AG10803 (cell line): ENCODE measurements at regions not wholly inside any gene's neighbourhood (a gene's known extent, or its start where the extent isn't known, plus 50 kb on each side); places are given as distances from the start of the nearest gene placed in this dataset.
"Not testable (repeated sequence)": the region's sequence is repeated elsewhere in the genome, so short reads cannot be mapped to it uniquely, and the experiment has no call there.

ENCODE experiments used
- DNase-seq: peaks from one replicate; pipeline ENCODE4 v3.0.0; 2010; ENCODE audit warnings: low read depth
- H3K4me3 ChIP-seq: 2 replicates; pipeline ENCODE4 v1.5.1; 2011; ENCODE audit warnings: mild to moderate bottlenecking, low read length, control low read depth
- TF ChIP-seq, protein P1 (sequence below): conservative IDR thresholded peaks from 2 replicates; pipeline ENCODE4 v1.5.1; 2011; ENCODE audit warnings: mild to moderate bottlenecking, low read length, control low read depth, inconsistent platforms

DNA sequence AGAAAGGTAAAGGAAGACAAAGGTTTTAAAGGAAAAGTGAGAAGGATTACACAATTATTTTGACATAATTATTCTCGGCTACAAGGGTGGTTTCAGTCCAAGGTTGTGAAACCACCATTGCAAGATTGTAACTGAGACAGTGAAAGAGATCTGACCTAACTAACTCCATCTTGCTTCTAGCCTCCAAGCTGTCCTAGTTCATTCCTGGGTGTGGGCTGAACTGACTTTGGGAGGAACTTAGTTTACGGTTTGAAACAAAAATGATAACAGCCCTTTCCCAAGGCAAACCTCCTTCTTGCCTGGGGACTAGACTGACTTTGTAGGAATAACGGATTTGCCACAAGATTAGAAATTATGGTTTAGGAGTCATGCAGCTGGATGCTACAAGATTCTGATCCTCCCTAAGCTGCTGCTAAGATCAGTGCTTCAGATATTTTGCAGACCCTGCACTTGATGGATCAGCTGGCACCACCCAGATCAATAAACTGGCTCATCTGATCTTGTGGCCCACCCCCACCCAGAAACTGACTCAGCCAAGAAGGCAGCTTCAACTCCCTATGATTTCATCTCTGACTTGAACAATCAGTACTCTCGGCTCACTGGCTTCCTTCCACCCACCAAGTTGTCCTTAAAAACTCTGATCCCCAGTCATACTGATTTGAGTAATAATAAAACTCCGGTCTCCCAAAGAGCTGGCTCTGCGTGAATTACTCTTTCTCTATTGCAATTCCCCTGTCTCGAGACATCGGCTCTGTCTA is 57.7 kb upstream of the AADACL2 start:
- TF ChIP-seq, protein P1, sequence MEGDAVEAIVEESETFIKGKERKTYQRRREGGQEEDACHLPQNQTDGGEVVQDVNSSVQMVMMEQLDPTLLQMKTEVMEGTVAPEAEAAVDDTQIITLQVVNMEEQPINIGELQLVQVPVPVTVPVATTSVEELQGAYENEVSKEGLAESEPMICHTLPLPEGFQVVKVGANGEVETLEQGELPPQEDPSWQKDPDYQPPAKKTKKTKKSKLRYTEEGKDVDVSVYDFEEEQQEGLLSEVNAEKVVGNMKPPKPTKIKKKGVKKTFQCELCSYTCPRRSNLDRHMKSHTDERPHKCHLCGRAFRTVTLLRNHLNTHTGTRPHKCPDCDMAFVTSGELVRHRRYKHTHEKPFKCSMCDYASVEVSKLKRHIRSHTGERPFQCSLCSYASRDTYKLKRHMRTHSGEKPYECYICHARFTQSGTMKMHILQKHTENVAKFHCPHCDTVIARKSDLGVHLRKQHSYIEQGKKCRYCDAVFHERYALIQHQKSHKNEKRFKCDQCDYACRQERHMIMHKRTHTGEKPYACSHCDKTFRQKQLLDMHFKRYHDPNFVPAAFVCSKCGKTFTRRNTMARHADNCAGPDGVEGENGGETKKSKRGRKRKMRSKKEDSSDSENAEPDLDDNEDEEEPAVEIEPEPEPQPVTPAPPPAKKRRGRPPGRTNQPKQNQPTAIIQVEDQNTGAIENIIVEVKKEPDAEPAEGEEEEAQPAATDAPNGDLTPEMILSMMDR, result no peak
- no peak for DNase-seq

DNA sequence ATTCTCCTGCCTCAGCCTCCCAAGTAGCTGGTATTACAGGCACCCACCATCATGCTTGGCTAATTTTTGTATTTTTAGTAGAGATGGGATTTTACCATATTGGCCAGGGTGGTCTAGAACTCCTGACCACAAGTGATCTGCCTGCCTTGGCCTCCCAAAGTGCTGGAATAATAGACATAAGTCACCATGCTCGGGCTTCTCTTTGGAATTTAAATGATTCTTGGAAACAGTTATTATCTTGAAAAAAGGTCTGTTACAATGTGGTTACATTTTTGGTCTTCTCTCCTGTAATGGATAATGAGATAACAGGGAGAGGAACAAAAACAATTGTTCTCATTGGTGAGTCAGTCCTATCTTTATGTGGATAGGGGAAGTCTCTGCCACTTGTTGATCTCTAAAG is 59.8 kb upstream of the AADACL2 start:
- H3K4me3 ChIP-seq, result no peak overlapping the region
- TF ChIP-seq, protein P1, result no peak
- DNase-seq, result no peak

More for the DNA sequence above, 57.7 kb upstream of the AADACL2 start:
- no peak overlapping the region for H3K4me3 ChIP-seq

DNA sequence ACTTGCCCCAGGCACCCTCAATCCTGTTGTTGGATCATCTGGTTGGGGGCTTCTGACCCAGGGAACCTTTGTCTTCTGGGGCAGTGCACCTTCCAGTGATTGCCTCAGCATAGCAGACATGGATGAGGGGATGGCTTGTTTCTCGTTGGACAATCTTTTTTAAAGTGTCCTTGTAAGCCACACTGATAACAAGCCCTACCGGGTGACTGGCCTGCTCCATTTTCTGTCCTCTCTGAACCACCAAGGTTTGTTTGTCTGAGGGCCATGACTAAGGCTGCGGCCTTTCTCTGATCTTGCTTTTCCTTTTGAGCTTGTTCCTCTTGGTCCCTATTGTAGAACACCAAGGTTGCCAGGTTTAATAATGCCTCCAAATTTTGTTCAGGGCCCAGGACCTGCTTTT is 66.0 kb upstream of the AADACL2 start:
- DNase-seq, H3K4me3 ChIP-seq: not testable (repeated sequence)

DNA sequence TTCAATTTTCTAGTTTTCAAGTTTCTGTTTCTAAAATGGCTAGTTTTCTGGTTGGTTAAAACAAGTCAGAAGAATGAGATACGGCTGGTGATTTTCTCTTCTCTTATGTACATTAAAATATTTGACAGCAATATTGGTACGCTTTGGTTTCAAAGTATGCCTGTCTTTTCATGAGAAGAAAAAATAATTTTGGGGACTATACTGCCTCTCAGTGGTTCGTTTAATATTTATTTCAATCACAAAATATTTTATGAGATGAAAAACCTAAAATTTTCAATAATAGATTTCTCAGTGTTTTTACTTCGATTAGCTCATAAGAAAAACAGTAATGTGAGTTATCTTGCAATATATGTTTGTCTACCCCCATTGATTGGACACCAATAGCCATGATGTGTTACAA is 72.8 kb upstream of the AADACL2 start:
- no peak overlapping the region for H3K4me3 ChIP-seq
- peak; percentile 11 for DNase-seq
- TF ChIP-seq, protein P1, result peak; percentile 30; the same call in 1 of the 2 replicates

DNA sequence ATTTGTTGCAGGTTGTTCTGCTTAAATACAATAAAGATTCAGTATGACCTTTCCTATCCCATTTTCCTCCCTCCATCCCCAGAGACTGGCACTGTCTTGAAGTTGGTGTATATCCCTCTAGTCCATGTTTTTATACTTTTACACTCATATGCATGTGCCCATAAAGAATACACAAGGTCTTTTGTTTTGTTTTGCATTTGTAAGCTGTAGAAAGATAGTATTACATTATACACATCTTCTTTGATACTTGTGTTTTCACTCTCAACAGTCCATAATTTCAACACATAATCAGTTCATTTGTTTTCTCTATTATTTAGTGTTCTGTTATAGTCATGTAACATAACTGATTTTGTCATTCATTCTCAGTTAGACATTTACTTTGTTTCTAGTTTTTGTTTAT is 88.7 kb upstream of the AADACL2 start:
- DNase-seq, result no peak
- no peak overlapping the region for H3K4me3 ChIP-seq
- TF ChIP-seq, protein P1, result no peak

DNA sequence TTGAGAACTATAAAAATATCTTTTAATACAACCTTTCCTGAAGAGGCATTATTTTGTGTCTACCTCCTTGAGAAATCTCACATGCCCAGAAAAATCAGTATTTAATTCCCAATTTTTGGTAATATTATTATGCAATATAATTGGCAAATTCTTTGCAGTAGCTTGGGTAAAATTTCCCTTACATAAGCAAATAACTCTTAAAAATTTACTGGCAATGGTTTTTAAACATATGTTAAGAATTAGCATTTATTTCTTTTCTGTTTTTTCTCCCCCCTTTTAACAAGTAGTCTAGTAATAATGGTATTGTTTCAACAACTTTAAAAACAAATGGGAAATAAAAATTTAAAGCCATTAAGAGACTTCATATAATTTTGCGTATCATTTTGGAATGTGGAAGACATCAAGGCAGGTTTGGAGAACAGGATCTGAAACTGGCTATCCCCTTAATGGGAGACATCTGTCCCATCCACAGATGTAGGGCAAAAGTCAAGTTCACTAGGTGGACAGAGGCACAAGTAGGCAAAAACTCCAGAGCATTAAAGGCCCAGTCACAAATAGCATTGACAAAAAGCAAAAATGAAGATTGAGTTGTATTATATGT is 89.6 kb upstream of the AADACL2 start:
- TF ChIP-seq, protein P1, result no peak

DNA sequence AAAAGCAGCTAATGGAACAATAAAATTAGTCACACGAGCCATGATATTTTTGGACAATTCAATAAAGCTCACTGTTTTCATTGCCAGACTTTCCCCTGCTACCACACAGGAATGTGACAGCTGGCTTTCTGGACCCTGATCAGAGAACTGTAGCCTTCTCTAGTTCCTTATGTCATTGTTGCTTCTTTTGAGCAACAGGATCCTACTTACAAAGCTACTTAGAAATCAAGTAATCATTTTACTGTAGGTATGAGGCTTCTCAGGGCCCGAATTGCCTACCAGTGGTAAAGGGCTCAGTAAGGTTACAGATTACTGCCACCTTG is 94.3 kb upstream of the AADACL2 start:
- no peak overlapping the region for H3K4me3 ChIP-seq
- TF ChIP-seq, protein P1, result no peak
- DNase-seq, result peak; percentile 28

More for the DNA sequence above, 89.6 kb upstream of the AADACL2 start:
- H3K4me3 ChIP-seq, result no peak overlapping the region
- peak; percentile 15 for DNase-seq
